ENCODE measurements at regions not wholly inside any gene's neighbourhood (a gene's known extent, or its start where the extent isn't known, plus 50 kb on each side); places are given as distances from the start of the nearest gene placed in this dataset.

DNA sequence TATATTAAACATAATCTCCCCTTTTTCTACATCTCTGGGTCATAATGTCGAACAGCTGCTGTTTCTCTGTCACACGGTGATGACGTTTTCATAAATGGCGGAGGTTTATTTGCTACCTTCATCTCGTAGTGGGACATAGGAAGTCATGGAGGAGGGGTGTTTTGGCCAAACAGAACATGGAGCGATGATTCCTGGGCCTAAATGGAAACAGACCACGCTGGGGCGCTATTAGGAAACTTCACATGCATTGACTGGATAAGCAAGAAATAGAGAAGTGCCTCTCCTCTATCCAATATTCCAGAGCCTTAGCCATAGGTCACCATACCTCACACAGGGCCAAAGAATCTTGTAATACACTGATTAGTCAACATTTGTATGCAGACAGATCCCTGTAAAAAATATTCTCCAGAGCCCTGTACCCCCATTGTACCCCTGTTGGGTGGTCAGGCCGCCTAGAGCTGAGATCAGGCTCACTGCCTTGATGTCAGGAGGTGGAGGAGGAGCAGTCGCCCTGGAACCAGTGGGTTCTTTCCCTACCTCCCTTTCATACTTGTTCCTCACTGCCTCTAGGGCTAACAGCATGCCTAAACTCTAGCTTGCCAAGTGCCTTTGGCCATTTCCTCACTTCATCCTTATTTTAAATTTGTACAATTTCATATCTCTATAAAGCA is 77.8 kb upstream of the SPIN1 start:
- H3K4me3 ChIP-seq (ENCODE audit: low read depth in 1 of 3, low read length in 3 of 3), result no peak overlapping the region
- peak in 1 of 2 donors; percentile 31 for TF ChIP-seq RAD21 (IDR thresholded peaks at IDR 0.05)
- TF ChIP-seq HNF4A (conservative IDR thresholded peaks at IDR 0.05), result no peak
- TF ChIP-seq YY1 (IDR thresholded peaks at IDR 0.05), result no peak
- no peak for TF ChIP-seq RXRA (IDR thresholded peaks at IDR 0.05)
- DNase-seq (ENCODE audit: low spot score), result no peak

DNA sequence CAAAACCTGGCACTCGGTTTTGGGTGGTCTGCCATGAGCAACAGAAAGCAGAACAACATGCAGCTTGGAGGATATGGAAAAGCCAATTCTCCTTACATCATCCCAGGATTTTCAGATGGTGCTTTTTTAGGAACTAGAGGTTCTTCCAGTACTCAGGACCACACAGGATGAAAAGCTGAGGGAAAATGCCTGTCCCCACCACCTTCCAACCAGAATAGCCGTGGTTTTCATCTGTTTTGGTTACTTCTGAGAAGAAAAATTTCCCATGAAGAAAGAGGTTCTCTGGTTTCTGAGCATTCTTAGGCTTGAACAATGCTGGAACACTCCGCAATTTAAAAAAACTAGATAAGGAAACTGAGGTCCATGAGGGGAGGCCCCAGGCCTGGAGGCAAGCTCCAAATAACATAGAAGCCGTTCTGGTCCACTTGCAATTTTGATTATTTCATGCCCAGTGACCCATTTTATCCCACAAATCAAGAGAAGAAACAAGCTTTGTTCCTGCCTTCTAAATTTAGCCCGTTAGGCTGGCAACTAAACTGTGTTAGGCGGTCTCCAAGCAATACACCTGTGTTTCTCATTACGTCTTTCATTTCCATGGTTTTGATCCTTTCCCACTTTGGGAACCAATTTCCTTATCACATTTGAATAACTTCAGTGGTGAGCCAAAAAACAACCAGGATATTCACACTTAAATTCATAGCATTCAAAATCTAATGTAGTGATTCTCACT is 79.2 kb upstream of the SPIN1 start:
- TF ChIP-seq JUND (IDR thresholded peaks at IDR 0.05) (no peak), SP1 (IDR thresholded peaks at IDR 0.05) (no peak)
- Histone ChIP-seq H3K27me3 (ENCODE audit: control insufficient read depth in 4 of 4, insufficient read depth in 4 of 4, low read length in 3 of 4) (no peaks in the 10 kb centered on the region), H3K4me1 (ENCODE audit: control insufficient read depth in 4 of 4, insufficient read depth in 4 of 4, low read length in 3 of 4) (no peaks in the 10 kb centered on the region), H3K36me3 (ENCODE audit: control insufficient read depth in 4 of 4, insufficient read depth in 3 of 4, low read depth in 1 of 4, low read length in 3 of 4) (no peaks in the 10 kb centered on the region), H3K9me3 (ENCODE audit: control insufficient read depth in 4 of 4, low read length in 3 of 4) (no peaks in the 10 kb centered on the region), H3K9ac (ENCODE audit: low read depth in 1 of 2, low read length in 2 of 2) (no peak overlapping the region), H3K27ac (ENCODE audit: low read depth in 1 of 2, low read length in 2 of 2) (no peak overlapping the region), H3K4me3 (ENCODE audit: low read depth in 1 of 3, low read length in 3 of 3) (no peak overlapping the region)
- 85% methylated on average over 7 of the region's 7 CpGs for WGBS
- no peak for DNase-seq (ENCODE audit: low spot score)

More for the DNA sequence above, 77.8 kb upstream of the SPIN1 start:
- no peaks in the 10 kb centered on the region for H3K4me1 ChIP-seq (ENCODE audit: control insufficient read depth in 4 of 4, insufficient read depth in 4 of 4, low read length in 3 of 4)
- WGBS, result 72% methylated on average over 10 of the region's 10 CpGs
- H3K36me3 ChIP-seq (ENCODE audit: control insufficient read depth in 4 of 4, insufficient read depth in 3 of 4, low read depth in 1 of 4, low read length in 3 of 4), result no peaks in the 10 kb centered on the region
- H3K27ac ChIP-seq (ENCODE audit: low read depth in 1 of 2, low read length in 2 of 2), result no peak overlapping the region
- no peaks in the 10 kb centered on the region for H3K9me3 ChIP-seq (ENCODE audit: control insufficient read depth in 4 of 4, low read length in 3 of 4)
- no peak overlapping the region for H3K9ac ChIP-seq (ENCODE audit: low read depth in 1 of 2, low read length in 2 of 2)
- no peaks in the 10 kb centered on the region for H3K27me3 ChIP-seq (ENCODE audit: control insufficient read depth in 4 of 4, insufficient read depth in 4 of 4, low read length in 3 of 4)

DNA sequence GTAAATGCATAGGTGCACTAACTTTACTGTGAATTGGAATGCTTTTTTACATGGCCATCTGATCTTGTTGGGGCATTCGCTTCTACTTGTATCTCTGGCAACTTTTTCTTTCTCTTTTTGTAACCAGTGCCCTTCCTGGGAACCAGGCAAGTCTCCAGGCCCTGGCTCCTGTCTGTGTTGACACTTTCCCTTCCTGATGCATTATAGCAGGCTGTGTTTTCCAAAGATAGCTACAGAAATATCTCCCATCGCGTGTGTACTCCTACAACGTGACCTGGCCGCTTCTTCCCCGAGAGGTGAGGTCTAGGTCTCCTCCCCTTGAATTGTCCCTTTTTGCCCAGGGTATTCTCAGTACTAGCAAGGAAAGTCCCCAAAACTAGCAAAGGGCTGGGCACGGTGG is 81.1 kb upstream of the SPIN1 start:
- Histone ChIP-seq H3K9me3 (ENCODE audit: control insufficient read depth in 4 of 4, low read length in 3 of 4) (no peaks in the 10 kb centered on the region), H3K27me3 (ENCODE audit: control insufficient read depth in 4 of 4, insufficient read depth in 4 of 4, low read length in 3 of 4) (no peaks in the 10 kb centered on the region), H3K9ac (ENCODE audit: low read depth in 1 of 2, low read length in 2 of 2) (no peak overlapping the region), H3K4me3 (ENCODE audit: low read depth in 1 of 3, low read length in 3 of 3) (no peak overlapping the region), H3K27ac (ENCODE audit: low read depth in 1 of 2, low read length in 2 of 2) (no peak overlapping the region), H3K36me3 (ENCODE audit: control insufficient read depth in 4 of 4, insufficient read depth in 3 of 4, low read depth in 1 of 4, low read length in 3 of 4) (no peaks in the 10 kb centered on the region), H3K4me1 (ENCODE audit: control insufficient read depth in 4 of 4, insufficient read depth in 4 of 4, low read length in 3 of 4) (no peaks in the 10 kb centered on the region)
- 83% methylated on average over 7 of the region's 7 CpGs for WGBS
- no peak for DNase-seq (ENCODE audit: low spot score)
- TF ChIP-seq NR2F2 (IDR thresholded peaks at IDR 0.05), result no peak
- TF ChIP-seq, protein P1, sequence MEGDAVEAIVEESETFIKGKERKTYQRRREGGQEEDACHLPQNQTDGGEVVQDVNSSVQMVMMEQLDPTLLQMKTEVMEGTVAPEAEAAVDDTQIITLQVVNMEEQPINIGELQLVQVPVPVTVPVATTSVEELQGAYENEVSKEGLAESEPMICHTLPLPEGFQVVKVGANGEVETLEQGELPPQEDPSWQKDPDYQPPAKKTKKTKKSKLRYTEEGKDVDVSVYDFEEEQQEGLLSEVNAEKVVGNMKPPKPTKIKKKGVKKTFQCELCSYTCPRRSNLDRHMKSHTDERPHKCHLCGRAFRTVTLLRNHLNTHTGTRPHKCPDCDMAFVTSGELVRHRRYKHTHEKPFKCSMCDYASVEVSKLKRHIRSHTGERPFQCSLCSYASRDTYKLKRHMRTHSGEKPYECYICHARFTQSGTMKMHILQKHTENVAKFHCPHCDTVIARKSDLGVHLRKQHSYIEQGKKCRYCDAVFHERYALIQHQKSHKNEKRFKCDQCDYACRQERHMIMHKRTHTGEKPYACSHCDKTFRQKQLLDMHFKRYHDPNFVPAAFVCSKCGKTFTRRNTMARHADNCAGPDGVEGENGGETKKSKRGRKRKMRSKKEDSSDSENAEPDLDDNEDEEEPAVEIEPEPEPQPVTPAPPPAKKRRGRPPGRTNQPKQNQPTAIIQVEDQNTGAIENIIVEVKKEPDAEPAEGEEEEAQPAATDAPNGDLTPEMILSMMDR (IDR thresholded peaks at IDR 0.05; ENCODE audit: low read depth, low read length, missing input control), result no peak
- TF ChIP-seq TAF1 (conservative IDR thresholded peaks at IDR 0.05), result no peak
- TF ChIP-seq HNF4A (conservative IDR thresholded peaks at IDR 0.05), result no peak
- no peak for TF ChIP-seq EGR1 (IDR thresholded peaks at IDR 0.05; ENCODE audit: low read depth in 2 of 2)
- TF ChIP-seq SP1 (IDR thresholded peaks at IDR 0.05), result no peak
- no peak for TF ChIP-seq FOXA2 (IDR thresholded peaks at IDR 0.05)
- no peak for TF ChIP-seq RXRA (IDR thresholded peaks at IDR 0.05)
- TF ChIP-seq, protein P2, sequence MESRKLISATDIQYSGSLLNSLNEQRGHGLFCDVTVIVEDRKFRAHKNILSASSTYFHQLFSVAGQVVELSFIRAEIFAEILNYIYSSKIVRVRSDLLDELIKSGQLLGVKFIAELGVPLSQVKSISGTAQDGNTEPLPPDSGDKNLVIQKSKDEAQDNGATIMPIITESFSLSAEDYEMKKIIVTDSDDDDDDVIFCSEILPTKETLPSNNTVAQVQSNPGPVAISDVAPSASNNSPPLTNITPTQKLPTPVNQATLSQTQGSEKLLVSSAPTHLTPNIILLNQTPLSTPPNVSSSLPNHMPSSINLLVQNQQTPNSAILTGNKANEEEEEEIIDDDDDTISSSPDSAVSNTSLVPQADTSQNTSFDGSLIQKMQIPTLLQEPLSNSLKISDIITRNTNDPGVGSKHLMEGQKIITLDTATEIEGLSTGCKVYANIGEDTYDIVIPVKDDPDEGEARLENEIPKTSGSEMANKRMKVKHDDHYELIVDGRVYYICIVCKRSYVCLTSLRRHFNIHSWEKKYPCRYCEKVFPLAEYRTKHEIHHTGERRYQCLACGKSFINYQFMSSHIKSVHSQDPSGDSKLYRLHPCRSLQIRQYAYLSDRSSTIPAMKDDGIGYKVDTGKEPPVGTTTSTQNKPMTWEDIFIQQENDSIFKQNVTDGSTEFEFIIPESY (IDR thresholded peaks at IDR 0.05), result no peak
